Mucosa of descending colon (tissue), 3 donors: ENCODE measurements at regions not wholly inside any gene's neighbourhood (a gene's known extent, or its start where the extent isn't known, plus 50 kb on each side); places are given as distances from the start of the nearest gene placed in this dataset.

ENCODE experiments used
- ATAC-seq: fragments of 200-7000 bp; cut with Tn5 transposase; one replicate; pipeline ENCODE4 v1.9.1; 2020; ENCODE audit warnings: mild to moderate bottlenecking, moderate library complexity
- DNase-seq, 3 donors: peaks; one replicate each; pipeline ENCODE4 v3.0.0-alpha.2; 2020
- H3K36me3 ChIP-seq: fragments of 200-600 bp; one replicate; pipeline ENCODE4 v1.8.0; 2021; ENCODE audit warnings: low read depth, mild to moderate bottlenecking
- H3K4me1 ChIP-seq: fragments of 200-600 bp; one replicate; pipeline ENCODE4 v1.8.0; 2021; ENCODE audit warnings: low read depth, mild to moderate bottlenecking
- H3K4me3 ChIP-seq: fragments of 200-600 bp; one replicate; pipeline ENCODE4 v1.8.0; 2021; ENCODE audit warnings: mild to moderate bottlenecking
- H3K9me3 ChIP-seq: fragments of 200-600 bp; one replicate; pipeline ENCODE4 v1.8.0; 2021; ENCODE audit warnings: mild to moderate bottlenecking
- CTCF ChIP-seq: fragments of 200-600 bp; IDR thresholded peaks from one replicate; pipeline ENCODE4 v1.8.0; 2022; ENCODE audit warnings: antibody characterized with exemption, mild to moderate bottlenecking
- intact Hi-C, 2 donors: fragments of 100-400 bp; cut with DNase I in 1 of 2; cut with micrococcal nuclease in 1 of 2; formaldehyde crosslinking; loops; one replicate each; pipeline versions ENCODE4 v1.11.0 to v1.11.1; 2022; cut with DNase I, micrococcal nuclease
- donor health status: DM: no; HTN: no; CAD: no; lungs with moderate emphysema.
- donor health status: DM: no; HTN: no; CAD: no.
- donor health status: DM: no; HTN: yes; CAD: no.

- no peak overlapping the region for H3K4me3 ChIP-seq
- no peak for ATAC-seq
- H3K9me3 ChIP-seq: no peaks in the 10 kb centered on the region
- DNase-seq: no peak
- no peaks in the 10 kb centered on the region for H3K36me3 ChIP-seq
- intact Hi-C loops: no loop called here
- TF ChIP-seq CTCF: no peak
- H3K4me1 ChIP-seq: no peaks in the 10 kb centered on the region
These were observed 106.6 kb downstream of the DUSP10 start for GRCh38 chr1:221635305-221635704.

GRCh38 chr1:221636096-221636495, 105.8 kb downstream of the DUSP10 start:
- intact Hi-C loops: no loop called here
- no peaks in the 10 kb centered on the region for H3K4me1 ChIP-seq
- no peaks in the 10 kb centered on the region for H3K36me3 ChIP-seq
- H3K9me3 ChIP-seq: no peaks in the 10 kb centered on the region
- no peak overlapping the region for H3K4me3 ChIP-seq
- no peak for DNase-seq
- ATAC-seq: no peak
- no peak for TF ChIP-seq CTCF

- TF ChIP-seq CTCF: no peak
- Histone ChIP-seq H3K4me3 (no peak overlapping the region), H3K4me1 (no peaks in the 10 kb centered on the region), H3K36me3 (no peaks in the 10 kb centered on the region), H3K9me3 (no peaks in the 10 kb centered on the region)
- DNase-seq (no peak), ATAC-seq (no peak)
- intact Hi-C loops: no loop called here
These were observed 104.9 kb downstream of the DUSP10 start for GRCh38 chr1:221636967-221637366.

- ATAC-seq: no peak
- no peak overlapping the region for H3K4me3 ChIP-seq
- intact Hi-C loops: no loop called here
- TF ChIP-seq CTCF: no peak
- H3K9me3 ChIP-seq: no peaks in the 10 kb centered on the region
- H3K36me3 ChIP-seq: no peaks in the 10 kb centered on the region
- no peak for DNase-seq
- no peaks in the 10 kb centered on the region for H3K4me1 ChIP-seq
These were observed 104.2 kb downstream of the DUSP10 start for GRCh38 chr1:221637641-221638041.

GRCh38 chr1:221638595-221638994, 103.3 kb downstream of the DUSP10 start:
- DNase-seq (no peak), ATAC-seq (no peak)
- no peak for TF ChIP-seq CTCF
- no peaks in the 10 kb centered on the region for H3K4me1 ChIP-seq
- intact Hi-C loops: no loop called here
- no peaks in the 10 kb centered on the region for H3K36me3 ChIP-seq
- no peak overlapping the region for H3K4me3 ChIP-seq
- H3K9me3 ChIP-seq: no peaks in the 10 kb centered on the region

GRCh38 chr1:221641811-221642210, 100.1 kb downstream of the DUSP10 start:
- no peaks in the 10 kb centered on the region for H3K9me3 ChIP-seq
- no peak overlapping the region for H3K4me3 ChIP-seq
- intact Hi-C loops: no loop called here
- no peak for TF ChIP-seq CTCF
- DNase-seq: no peak
- H3K36me3 ChIP-seq: no peaks in the 10 kb centered on the region
- H3K4me1 ChIP-seq: no peaks in the 10 kb centered on the region
- no peak for ATAC-seq
